ENCODE measurements at regions not wholly inside any gene's neighbourhood (a gene's known extent, or its start where the extent isn't known, plus 50 kb on each side); places are given as distances from the start of the nearest gene placed in this dataset.
A peak's percentile ranks its signal among the peaks of the same experiment; 100 is the strongest.

DNA sequence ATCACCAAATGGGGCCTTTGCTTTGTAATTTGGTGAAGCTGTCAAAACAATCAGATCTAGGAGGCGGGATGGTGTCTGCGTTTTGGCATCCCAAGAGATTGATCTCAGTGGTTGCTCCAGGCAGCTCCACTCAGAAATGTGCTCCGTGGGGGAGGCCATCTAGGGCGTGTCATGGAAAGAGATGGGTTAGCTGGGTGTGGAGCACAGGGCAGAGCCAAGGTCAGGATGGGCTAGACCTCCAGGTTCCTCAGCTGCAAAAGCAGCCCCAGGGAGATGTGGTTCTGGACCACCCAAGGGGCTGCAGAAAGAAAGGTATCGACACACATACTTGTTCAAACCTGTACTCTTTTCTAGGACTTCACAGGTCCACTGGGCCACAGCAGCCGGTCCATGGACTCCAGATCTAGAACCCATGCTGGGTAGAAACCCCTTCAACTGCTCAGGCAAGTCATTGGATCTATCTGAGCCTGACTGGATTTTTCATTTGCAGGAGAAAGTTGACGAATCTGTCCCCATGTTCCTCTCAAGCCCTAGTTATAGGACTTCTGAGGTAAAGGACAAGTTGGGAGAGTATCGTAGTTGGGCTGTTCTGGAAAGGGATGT is 270.2 kb upstream of the RPL38 start:
- in situ Hi-C loops (cut with HindIII; ENCODE audit: low pct_unique_long_range_greater_than_20kb, low sequenced_read_pairs) = no loop called here
- no peak for DNase-seq (ENCODE audit: low read depth in 1 of 2, low spot score in 1 of 2)
- TF ChIP-seq JUND (IDR thresholded peaks at IDR 0.05; ENCODE audit: low read depth) = no peak

DNA sequence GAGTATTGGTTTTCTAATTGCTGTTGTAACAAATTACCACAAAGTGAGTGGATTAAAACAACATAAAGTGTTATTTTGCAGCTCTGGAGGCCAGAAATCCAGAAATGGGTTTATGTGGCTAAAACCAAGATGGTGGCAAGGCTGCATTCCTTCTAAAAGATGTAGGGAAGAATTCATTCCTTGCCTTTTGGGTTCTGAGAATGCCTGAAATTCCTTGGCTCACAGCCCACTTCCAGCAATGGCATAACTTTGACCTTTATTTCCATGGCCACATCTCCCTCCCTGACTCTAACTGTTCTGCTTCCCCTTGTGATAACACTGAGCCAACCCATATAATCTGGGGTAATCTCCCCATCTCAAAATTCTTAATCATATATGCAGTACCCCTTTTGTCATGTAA is 269.6 kb upstream of the RPL38 start:
- in situ Hi-C loops (cut with HindIII; ENCODE audit: low pct_unique_long_range_greater_than_20kb, low sequenced_read_pairs) = no loop called here
- no peak for TF ChIP-seq JUND (IDR thresholded peaks at IDR 0.05; ENCODE audit: low read depth)
- DNase-seq (ENCODE audit: low read depth in 1 of 2, low spot score in 1 of 2) = peak in 1 of 2 experiments; percentile 50

- DNase-seq (ENCODE audit: low read depth in 1 of 2, low spot score in 1 of 2) = no peak
- no peak for TF ChIP-seq JUND (IDR thresholded peaks at IDR 0.05; ENCODE audit: low read depth)
Observed at GRCh38 chr17:73934696-73935095, 268.8 kb upstream of the RPL38 start.

DNA sequence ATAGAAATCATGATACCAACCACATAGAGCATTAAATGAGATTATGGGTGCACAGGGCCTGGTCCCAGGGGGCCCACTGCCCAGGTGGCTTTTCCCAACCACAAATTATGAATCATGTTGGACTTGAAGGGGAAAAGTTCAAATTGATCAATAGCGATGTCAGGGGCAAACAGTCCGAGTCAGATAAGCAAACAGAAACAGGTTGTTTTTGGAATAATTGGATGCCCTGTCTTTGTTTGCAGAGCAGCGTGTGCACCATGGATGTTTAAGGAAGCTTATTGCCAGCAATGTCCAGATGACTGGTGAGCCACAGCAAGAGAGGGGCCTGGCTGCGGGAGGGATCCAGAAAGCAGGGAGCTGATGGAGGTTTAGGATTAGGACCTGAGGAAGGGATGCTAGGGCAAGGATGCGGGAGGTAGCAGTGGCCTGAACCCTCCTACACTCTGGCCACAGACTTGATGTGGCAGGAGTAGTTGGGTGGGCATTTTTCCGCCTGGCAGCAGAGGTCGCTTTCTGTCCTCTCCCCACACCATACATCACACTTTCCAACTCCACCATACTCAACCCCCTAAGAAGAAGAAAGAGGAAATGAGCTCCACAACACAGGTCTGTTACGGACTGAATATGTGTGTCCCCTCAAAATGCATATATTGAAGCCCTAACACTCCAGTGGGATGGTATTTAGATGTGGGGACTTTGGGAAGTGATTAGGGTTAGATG is 266.4 kb upstream of the RPL38 start:
- no peak for DNase-seq (ENCODE audit: low read depth in 1 of 2, low spot score in 1 of 2)
- no peak for TF ChIP-seq JUND (IDR thresholded peaks at IDR 0.05; ENCODE audit: low read depth)
- in situ Hi-C loops (cut with HindIII; ENCODE audit: low pct_unique_long_range_greater_than_20kb, low sequenced_read_pairs) = no loop called here

More at GRCh38 chr17:73934696-73935095, 268.8 kb upstream of the RPL38 start:
- in situ Hi-C loops (cut with HindIII; ENCODE audit: low pct_unique_long_range_greater_than_20kb, low sequenced_read_pairs) = no loop called here

DNA sequence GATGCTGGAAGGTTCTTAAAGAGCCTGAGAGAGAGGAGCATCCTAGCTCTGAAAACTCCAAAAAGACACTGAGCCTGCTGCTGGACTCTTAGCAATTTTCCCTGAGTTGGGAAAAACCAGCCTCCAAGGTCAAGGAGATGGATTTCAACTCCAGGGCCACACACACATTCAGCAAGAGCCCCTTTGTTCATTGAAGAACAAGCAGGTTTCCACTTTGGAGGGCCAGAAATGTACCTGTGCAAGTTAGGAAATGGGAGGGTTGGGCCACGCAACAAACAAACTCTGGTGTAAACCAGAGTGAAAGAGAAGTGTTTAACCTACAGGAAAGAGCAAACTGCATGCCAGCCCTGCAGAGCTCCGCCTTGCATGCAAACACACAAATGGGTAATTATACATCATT is 264.8 kb upstream of the RPL38 start:
- DNase-seq (ENCODE audit: low read depth in 1 of 2, low spot score in 1 of 2) = no peak
- in situ Hi-C loops (cut with HindIII; ENCODE audit: low pct_unique_long_range_greater_than_20kb, low sequenced_read_pairs) = no loop called here
- TF ChIP-seq JUND (IDR thresholded peaks at IDR 0.05; ENCODE audit: low read depth) = no peak

GRCh38 chr17:73939806-73940205 is 263.7 kb upstream of the RPL38 start:
- in situ Hi-C loops (cut with HindIII; ENCODE audit: low pct_unique_long_range_greater_than_20kb, low sequenced_read_pairs) = no loop called here
- DNase-seq (ENCODE audit: low read depth in 1 of 2, low spot score in 1 of 2) = no peak
- TF ChIP-seq JUND (IDR thresholded peaks at IDR 0.05; ENCODE audit: low read depth) = no peak

- TF ChIP-seq JUND (IDR thresholded peaks at IDR 0.05; ENCODE audit: low read depth) = no peak
- DNase-seq (ENCODE audit: low read depth in 1 of 2, low spot score in 1 of 2) = no peak
- in situ Hi-C loops (cut with HindIII; ENCODE audit: low pct_unique_long_range_greater_than_20kb, low sequenced_read_pairs) = no loop called here
Observed at GRCh38 chr17:73940511-73940910, 263.0 kb upstream of the RPL38 start.

GRCh38 chr17:73941919-73942530 is 261.5 kb upstream of the RPL38 start:
- in situ Hi-C loops (cut with HindIII; ENCODE audit: low pct_unique_long_range_greater_than_20kb, low sequenced_read_pairs) = no loop called here
- TF ChIP-seq JUND (IDR thresholded peaks at IDR 0.05; ENCODE audit: low read depth) = no peak
- no peak for DNase-seq (ENCODE audit: low read depth in 1 of 2, low spot score in 1 of 2)

GRCh38 chr17:73942703-73943415 is 260.6 kb upstream of the RPL38 start:
- TF ChIP-seq JUND (IDR thresholded peaks at IDR 0.05; ENCODE audit: low read depth) = no peak
- in situ Hi-C loops (cut with HindIII; ENCODE audit: low pct_unique_long_range_greater_than_20kb, low sequenced_read_pairs) = no loop called here
- no peak for DNase-seq (ENCODE audit: low read depth in 1 of 2, low spot score in 1 of 2)

DNA sequence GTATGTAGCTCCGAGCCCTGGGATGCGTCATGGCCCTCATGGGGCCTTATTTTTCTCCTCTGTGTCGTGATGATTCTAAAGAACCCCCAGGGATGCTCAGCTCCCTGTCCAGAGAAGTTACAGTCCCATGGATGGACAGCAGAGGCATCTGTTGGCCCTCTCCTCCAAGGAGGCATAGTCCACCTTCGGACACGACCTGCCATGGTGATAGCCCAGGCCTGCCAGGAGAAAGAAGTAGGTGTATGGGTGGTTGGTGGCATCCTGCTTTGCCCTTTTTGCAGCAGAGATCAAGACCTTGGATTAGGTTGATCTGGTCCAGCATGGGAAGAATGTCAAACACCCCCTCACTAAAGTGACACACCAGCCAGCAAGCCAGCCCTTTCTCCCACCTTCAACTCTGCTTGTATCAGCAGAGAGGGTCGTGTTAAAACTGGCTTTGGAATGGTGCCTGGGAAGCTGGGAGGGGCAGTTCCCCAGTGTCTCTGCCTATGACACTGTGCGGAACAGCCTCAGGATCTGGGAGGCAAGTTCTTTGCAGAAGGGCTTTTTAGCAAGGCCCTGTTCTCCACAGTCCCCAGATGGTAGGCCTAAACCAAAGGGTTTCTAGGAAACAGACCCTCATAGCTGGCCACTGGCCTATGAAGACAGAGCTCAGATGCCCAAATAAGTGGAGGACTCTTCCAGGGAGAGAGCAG is 259.9 kb upstream of the RPL38 start:
- DNase-seq (ENCODE audit: low read depth in 1 of 2, low spot score in 1 of 2) = no peak
- TF ChIP-seq JUND (IDR thresholded peaks at IDR 0.05; ENCODE audit: low read depth) = no peak
- in situ Hi-C loops (cut with HindIII; ENCODE audit: low pct_unique_long_range_greater_than_20kb, low sequenced_read_pairs) = no loop called here

DNA sequence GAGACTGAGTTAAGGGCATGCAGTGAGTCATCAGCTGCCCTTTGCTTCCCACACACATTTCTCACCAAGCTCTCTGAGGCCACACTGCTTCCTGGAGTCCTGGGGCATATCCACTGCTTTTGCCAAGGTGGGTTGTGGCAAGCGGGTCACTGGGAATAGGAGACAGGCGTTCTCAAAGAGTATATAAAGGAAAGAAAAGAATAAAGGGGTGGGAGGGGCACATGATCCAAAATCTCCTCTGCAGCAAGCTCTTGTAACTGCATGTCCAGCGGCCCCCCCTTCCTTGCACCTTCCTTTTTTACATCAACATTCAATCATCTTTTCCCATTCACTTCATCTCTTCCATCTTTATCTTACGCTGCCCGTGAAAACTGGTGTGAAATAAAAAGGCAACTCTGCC is 259.1 kb upstream of the RPL38 start:
- no peak for TF ChIP-seq JUND (IDR thresholded peaks at IDR 0.05; ENCODE audit: low read depth)
- no peak for DNase-seq (ENCODE audit: low read depth in 1 of 2, low spot score in 1 of 2)
- in situ Hi-C loops (cut with HindIII; ENCODE audit: low pct_unique_long_range_greater_than_20kb, low sequenced_read_pairs) = no loop called here

- no peak for DNase-seq (ENCODE audit: low read depth in 1 of 2, low spot score in 1 of 2)
- in situ Hi-C loops (cut with HindIII; ENCODE audit: low pct_unique_long_range_greater_than_20kb, low sequenced_read_pairs) = no loop called here
- no peak for TF ChIP-seq JUND (IDR thresholded peaks at IDR 0.05; ENCODE audit: low read depth)
Observed at GRCh38 chr17:73947281-73947965, 256.1 kb upstream of the RPL38 start.

Data from T47D (cell line).